Stimulated activated CD8-positive, alpha-beta memory T cell treated with anti-CD3 and anti-CD28 coated beads, Interleukin-4, amount 100 ng/mL, for 1 hour (primary cell): ENCODE measurements at regions not wholly inside any gene's neighbourhood (a gene's known extent, or its start where the extent isn't known, plus 50 kb on each side); places are given as distances from the start of the nearest gene placed in this dataset.
"Not testable (repeated sequence)": the region's sequence is repeated elsewhere in the genome, so short reads cannot be mapped to it uniquely, and the experiment has no call there.

Experiments used
- DNase-seq, 2 donors: peaks; one replicate each; pipeline ENCODE4 v3.0.0-alpha.2; 2020; ENCODE audit warnings: low read depth in 2 of 2, low spot score in 1 of 2

GRCh38 chr2:54038835-54039234 is 68.0 kb upstream of the PSME4 start:
- DNase-seq: no peak

DNA sequence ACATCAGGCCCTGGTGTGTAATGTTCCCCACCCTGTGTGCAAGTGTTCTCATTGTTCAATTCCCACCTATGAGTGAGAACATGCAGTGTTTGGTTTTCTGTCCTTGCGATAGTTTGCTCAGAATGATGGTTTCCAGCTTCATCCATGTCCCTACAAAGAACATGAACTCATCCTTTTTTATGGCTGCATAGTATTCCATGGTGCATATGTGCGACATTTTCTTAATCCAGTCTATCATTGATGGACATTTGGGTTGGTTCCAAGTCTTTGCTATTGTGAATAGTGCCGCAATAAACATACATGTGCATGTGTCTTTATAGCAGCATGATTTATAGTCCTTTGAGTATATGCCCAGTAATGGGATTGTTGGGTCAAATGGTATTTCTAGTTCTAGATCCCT is 60.5 kb upstream of the PSME4 start:
- DNase-seq: not testable (repeated sequence)

DNA sequence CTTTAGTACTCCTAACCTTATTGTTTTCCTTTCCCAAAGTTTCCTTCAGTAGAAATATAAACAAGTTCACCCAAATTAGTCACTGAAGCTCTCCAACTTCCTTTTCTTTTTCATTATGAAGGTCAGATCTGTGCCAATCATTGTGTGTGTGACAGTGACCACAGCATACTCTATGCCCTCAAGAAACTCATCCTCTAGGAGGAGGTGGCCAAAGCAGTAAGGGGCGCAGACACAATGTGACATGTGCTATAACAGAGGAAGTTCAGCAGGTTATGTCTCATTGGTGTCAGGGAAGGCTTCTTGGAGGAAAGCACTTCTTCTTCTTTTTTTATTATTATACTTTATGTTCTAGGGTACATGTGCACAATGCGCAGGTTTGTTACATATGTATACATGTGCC is 60.0 kb upstream of the PSME4 start:
- no peak for DNase-seq

- DNase-seq: no peak
These were observed 59.6 kb upstream of the PSME4 start for GRCh38 chr2:54030396-54030741.

- no peak for DNase-seq
These were observed 59.1 kb upstream of the PSME4 start for GRCh38 chr2:54029721-54030395.

GRCh38 chr2:54025463-54026075 is 54.8 kb upstream of the PSME4 start:
- not testable (repeated sequence) for DNase-seq

GRCh38 chr2:54024576-54024975 is 53.8 kb upstream of the PSME4 start:
- DNase-seq: no peak

- no peak for DNase-seq
These were observed 50.9 kb upstream of the PSME4 start for GRCh38 chr2:54021702-54022101.

GRCh38 chr2:54020793-54021414 is 50.1 kb upstream of the PSME4 start:
- no peak for DNase-seq
